HFF-Myc (cell line): ENCODE measurements at regions not wholly inside any gene's neighbourhood (a gene's known extent, or its start where the extent isn't known, plus 50 kb on each side); places are given as distances from the start of the nearest gene placed in this dataset.

Experiments used
- DNase-seq: peaks from one replicate; pipeline ENCODE4 v3.0.0-alpha.2; 2011; ENCODE audit warnings: low read depth; ENCODE audit errors: extremely low read depth
- H3K4me3 ChIP-seq: replicated peaks from 2 replicates; pipeline ENCODE4 v1.5.1; 2011; ENCODE audit warnings: low read depth, mild to moderate bottlenecking, control low read depth, low read length
- TF ChIP-seq, protein P1 (sequence below): IDR thresholded peaks from 2 replicates; pipeline ENCODE4 v1.5.1; 2012; ENCODE audit warnings: mild to moderate bottlenecking, low read depth, low read length, control low read depth; ENCODE audit errors: missing control alignments

DNA sequence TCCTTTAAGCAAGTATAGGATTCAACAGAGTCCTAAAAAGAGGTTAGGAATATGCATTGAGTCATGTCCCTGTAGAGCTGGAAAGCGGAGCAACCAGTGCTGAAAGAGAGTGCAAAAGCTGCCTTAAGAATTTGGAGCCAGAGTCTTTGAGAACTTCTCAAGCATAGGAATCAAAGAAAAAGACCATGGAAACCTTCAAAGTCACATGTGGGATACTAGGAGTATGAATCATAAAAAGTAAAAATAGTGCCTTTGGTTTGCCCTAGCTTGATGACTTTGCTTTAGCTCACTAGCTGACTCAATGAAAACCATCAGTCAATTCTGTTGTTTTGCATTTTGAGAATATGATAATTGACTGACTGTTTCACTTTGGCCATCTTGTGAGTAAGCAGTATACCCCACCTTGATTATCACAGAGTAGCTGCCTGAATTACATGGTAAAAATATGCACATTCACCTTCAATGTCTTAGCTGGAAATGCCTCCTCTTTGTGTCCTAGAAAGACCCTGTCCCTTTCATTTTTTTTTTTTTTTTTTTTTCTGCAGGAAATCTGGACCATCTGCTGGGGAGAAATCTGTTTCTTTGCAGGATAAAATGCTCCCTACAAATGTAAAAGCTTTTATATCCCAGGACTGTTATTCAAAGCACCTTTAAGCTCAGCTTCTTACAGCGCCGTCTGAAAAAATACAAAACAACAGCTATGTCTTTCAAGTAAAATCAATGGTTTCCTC is 248.6 kb upstream of the KRR1 start:
- no peak for DNase-seq
- TF ChIP-seq, protein P1, sequence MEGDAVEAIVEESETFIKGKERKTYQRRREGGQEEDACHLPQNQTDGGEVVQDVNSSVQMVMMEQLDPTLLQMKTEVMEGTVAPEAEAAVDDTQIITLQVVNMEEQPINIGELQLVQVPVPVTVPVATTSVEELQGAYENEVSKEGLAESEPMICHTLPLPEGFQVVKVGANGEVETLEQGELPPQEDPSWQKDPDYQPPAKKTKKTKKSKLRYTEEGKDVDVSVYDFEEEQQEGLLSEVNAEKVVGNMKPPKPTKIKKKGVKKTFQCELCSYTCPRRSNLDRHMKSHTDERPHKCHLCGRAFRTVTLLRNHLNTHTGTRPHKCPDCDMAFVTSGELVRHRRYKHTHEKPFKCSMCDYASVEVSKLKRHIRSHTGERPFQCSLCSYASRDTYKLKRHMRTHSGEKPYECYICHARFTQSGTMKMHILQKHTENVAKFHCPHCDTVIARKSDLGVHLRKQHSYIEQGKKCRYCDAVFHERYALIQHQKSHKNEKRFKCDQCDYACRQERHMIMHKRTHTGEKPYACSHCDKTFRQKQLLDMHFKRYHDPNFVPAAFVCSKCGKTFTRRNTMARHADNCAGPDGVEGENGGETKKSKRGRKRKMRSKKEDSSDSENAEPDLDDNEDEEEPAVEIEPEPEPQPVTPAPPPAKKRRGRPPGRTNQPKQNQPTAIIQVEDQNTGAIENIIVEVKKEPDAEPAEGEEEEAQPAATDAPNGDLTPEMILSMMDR, result no peak

DNA sequence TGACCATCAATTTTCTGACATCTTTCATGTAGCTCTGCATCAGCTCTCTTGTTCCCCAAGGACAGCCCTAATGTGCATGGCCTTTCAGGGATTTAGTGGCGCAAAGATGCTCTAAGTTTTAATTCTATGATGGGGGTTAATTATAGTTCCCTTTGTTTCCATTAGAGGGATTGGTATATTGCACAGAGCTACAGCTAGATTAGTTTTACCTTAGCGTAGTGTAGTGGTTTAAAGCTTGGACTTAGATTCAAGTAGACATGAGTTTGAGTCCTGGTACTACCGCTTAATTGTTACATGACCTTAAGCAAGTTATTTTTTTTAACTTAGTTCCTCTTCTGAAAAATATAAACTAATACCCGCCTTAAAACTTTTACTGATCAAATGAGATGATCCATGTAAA is 247.8 kb upstream of the KRR1 start:
- TF ChIP-seq, protein P1, result no peak
- H3K4me3 ChIP-seq, result no peak overlapping the region
- no peak for DNase-seq

More for the DNA sequence above, 248.6 kb upstream of the KRR1 start:
- no peak overlapping the region for H3K4me3 ChIP-seq

- no peak for DNase-seq
- no peak overlapping the region for H3K4me3 ChIP-seq
- TF ChIP-seq, protein P1, result no peak
Observed at GRCh38 chr12:75756771-75757170, 245.4 kb upstream of the KRR1 start.

DNA sequence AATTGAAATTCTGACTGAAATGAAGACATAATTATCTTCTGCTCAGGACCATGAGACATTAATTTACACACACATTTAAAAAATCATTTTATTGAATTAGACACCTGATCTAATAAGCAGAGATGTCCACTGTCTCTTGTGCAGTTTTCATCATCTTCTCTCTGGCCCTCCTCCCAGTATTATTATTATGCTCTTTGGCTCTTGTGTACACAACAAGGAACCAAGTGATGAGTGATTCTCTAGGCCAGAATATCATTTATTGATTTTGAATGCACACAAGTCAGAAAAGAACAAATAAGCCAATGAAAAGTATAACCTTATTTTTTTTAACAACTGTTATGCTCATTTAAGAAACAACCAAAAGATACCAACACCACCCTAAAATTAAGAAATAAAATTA is 244.7 kb upstream of the KRR1 start:
- no peak overlapping the region for H3K4me3 ChIP-seq
- TF ChIP-seq, protein P1, result no peak
- no peak for DNase-seq

- TF ChIP-seq, protein P1, result no peak
- no peak overlapping the region for H3K4me3 ChIP-seq
- no peak for DNase-seq
Observed at GRCh38 chr12:75754698-75755097, 243.3 kb upstream of the KRR1 start.

DNA sequence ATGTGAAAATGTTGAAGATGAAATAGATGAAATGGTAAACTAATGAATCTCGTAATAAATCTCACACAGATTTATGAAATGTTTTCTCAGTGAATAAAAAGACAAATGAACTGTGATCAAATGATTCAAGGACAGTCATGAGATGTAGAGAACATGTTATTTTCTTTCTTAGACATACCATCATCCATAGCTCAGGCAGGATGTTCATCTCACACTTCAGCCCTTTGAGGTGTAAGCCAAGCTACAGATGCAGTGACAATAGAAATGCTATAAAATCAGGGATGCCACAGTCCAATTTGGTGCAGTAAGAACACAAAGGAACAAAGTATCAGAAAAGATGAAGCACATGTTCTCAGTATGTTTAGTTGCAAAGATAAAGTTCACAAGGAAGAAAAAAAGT is 242.7 kb upstream of the KRR1 start:
- no peak overlapping the region for H3K4me3 ChIP-seq
- TF ChIP-seq, protein P1, result no peak
- DNase-seq, result no peak
